Body of pancreas (tissue), 4 donors: ENCODE measurements at regions not wholly inside any gene's neighbourhood (a gene's known extent, or its start where the extent isn't known, plus 50 kb on each side); places are given as distances from the start of the nearest gene placed in this dataset.

Experiments
- ATAC-seq: fragments of 150-250 bp; one replicate; pipeline ENCODE4 v1.9.1; 2016
- DNase-seq, 4 donors: peaks; one replicate each; pipeline ENCODE4 v3.0.0-alpha.2; 2019
- H3K27ac ChIP-seq, 4 donors: fragments of 200-600 bp; sonication (generic); 1 replicate in 3 of 4; 2 replicates in 1 of 4; pipeline versions ENCODE4 v1.5.1 to v1.6.1; 2016 to 2019; ENCODE audit warnings: mild to moderate bottlenecking in 1 of 4, mixed read lengths in 1 of 4, moderate library complexity in 1 of 4
- H3K27me3 ChIP-seq, 2 donors: fragments of 200-600 bp; sonication (generic); one replicate each; pipeline ENCODE4 v1.6.0; 2016; ENCODE audit warnings: mild to moderate bottlenecking in 1 of 2
- H3K36me3 ChIP-seq, 2 donors: fragments of 200-600 bp; sonication (generic); replicated peaks in 1 of 2; 2 replicates each; pipeline ENCODE4 v1.5.1; 2016; ENCODE audit warnings: low read depth in 2 of 2; ENCODE audit not compliant: insufficient read depth in 1 of 2
- H3K4me1 ChIP-seq: fragments of 200-600 bp; sonication (generic); one replicate; pipeline ENCODE4 v1.6.0; 2016
- H3K4me3 ChIP-seq, 2 donors: fragments of 200-600 bp; sonication (generic); 1 replicate in 1 of 2; 2 replicates in 1 of 2; pipeline ENCODE4 v1.5.1; 2016 to 2019
- H3K9me3 ChIP-seq, 3 donors: fragments of 200-600 bp; sonication (generic); 1 replicate in 2 of 3; 2 replicates in 1 of 3; pipeline ENCODE4 v1.5.1; 2016
- CTCF ChIP-seq, 7 experiments: fragments of 450-650 bp in 4 of 7; fragments of 200-600 bp in 3 of 7; sonication (generic) in 3 of 7; IDR thresholded peaks; one replicate each; pipeline ENCODE4 v1.5.1; 2016 to 2019; ENCODE audit warnings: antibody characterized with exemption in 7 of 7
- POLR2A ChIP-seq, 3 donors: fragments of 450-650 bp; IDR thresholded peaks; one replicate each; pipeline ENCODE4 v1.6.1; 2016; ENCODE audit warnings: antibody characterized with exemption in 3 of 3, mild to moderate bottlenecking in 2 of 3
- WGBS, 2 donors: methylation state at CpG; one replicate each; pipeline ENCODE4 v1.1.5; 2017; 5-methylcytosine and 5-hydroxymethylcytosine counted together
- intact Hi-C: fragments of 100-400 bp; cut with DNase I; formaldehyde crosslinking; loops from one replicate; pipeline ENCODE4 v1.15.1; 2023

- TF ChIP-seq POLR2A (IDR thresholded peaks at IDR 0.05) (no peak), CTCF (IDR thresholded peaks at IDR 0.05) (no peak)
- Histone ChIP-seq H3K4me1 (no peaks in the 10 kb centered on the region), H3K27me3 (no peaks in the 10 kb centered on the region), H3K4me3 (no peak overlapping the region), H3K36me3 (no peaks in the 10 kb centered on the region), H3K9me3 (no peaks in the 10 kb centered on the region), H3K27ac (no peak overlapping the region)
- 76 to 79% methylated on average over 1 of the region's 1 CpG for WGBS, 2 donors
- DNase-seq (no peak), ATAC-seq (no peak)
- intact Hi-C loops: no loop called here
These were observed 97.7 kb upstream of the IRF2BP2 start for GRCh38 chr1:234707641-234708040.

GRCh38 chr1:234706931-234707330, 97.0 kb upstream of the IRF2BP2 start:
- Histone ChIP-seq H3K27me3 (no peaks in the 10 kb centered on the region), H3K9me3 (no peaks in the 10 kb centered on the region), H3K4me3 (no peak overlapping the region), H3K36me3 (no peaks in the 10 kb centered on the region), H3K27ac (no peak overlapping the region), H3K4me1 (no peaks in the 10 kb centered on the region)
- intact Hi-C loops: no loop called here
- 100% methylated on average over 1 of the region's 1 CpG for WGBS, 2 donors
- DNase-seq (no peak), ATAC-seq (no peak)
- TF ChIP-seq CTCF (IDR thresholded peaks at IDR 0.05) (no peak), POLR2A (IDR thresholded peaks at IDR 0.05) (no peak)

- intact Hi-C loops: no loop called here
- no peak for DNase-seq
- WGBS, 2 donors: 93 to 98% methylated on average over 3 of the region's 3 CpGs
These were observed 96.2 kb upstream of the IRF2BP2 start for GRCh38 chr1:234706199-234706598.

GRCh38 chr1:234705615-234706014, 95.6 kb upstream of the IRF2BP2 start:
- ATAC-seq (no peak), DNase-seq (no peak)
- H3K27me3 ChIP-seq: no peaks in the 10 kb centered on the region
- H3K4me3 ChIP-seq: no peak overlapping the region
- H3K9me3 ChIP-seq: no peaks in the 10 kb centered on the region
- intact Hi-C loops: no loop called here
- WGBS, 2 donors: 51 to 55% methylated on average over 3 of the region's 3 CpGs
- no peaks in the 10 kb centered on the region for H3K36me3 ChIP-seq
- H3K27ac ChIP-seq: no peak overlapping the region
- TF ChIP-seq CTCF (IDR thresholded peaks at IDR 0.05) (no peak), POLR2A (IDR thresholded peaks at IDR 0.05) (no peak)
- no peaks in the 10 kb centered on the region for H3K4me1 ChIP-seq

More at GRCh38 chr1:234706199-234706598, 96.2 kb upstream of the IRF2BP2 start:
- Histone ChIP-seq H3K36me3 (no peaks in the 10 kb centered on the region), H3K27me3 (no peaks in the 10 kb centered on the region), H3K4me3 (no peak overlapping the region), H3K27ac (no peak overlapping the region), H3K4me1 (no peaks in the 10 kb centered on the region), H3K9me3 (no peaks in the 10 kb centered on the region)
- no peak for ATAC-seq
- TF ChIP-seq POLR2A (IDR thresholded peaks at IDR 0.05): no peak
- no peak for TF ChIP-seq CTCF (IDR thresholded peaks at IDR 0.05)

- H3K4me3 ChIP-seq: no peak overlapping the region
- intact Hi-C loops: no loop called here
- H3K27me3 ChIP-seq: no peaks in the 10 kb centered on the region
- no peaks in the 10 kb centered on the region for H3K36me3 ChIP-seq
- H3K9me3 ChIP-seq: no peaks in the 10 kb centered on the region
- no peak overlapping the region for H3K27ac ChIP-seq
- 92 to 94% methylated on average over 14 of the region's 14 CpGs for WGBS, 2 donors
- H3K4me1 ChIP-seq: no peaks in the 10 kb centered on the region
- DNase-seq: no peak
- ATAC-seq: no peak
- TF ChIP-seq CTCF (IDR thresholded peaks at IDR 0.05) (no peak), POLR2A (IDR thresholded peaks at IDR 0.05) (no peak)
These were observed 94.3 kb upstream of the IRF2BP2 start for GRCh38 chr1:234704106-234704887.
